Activated T-cell treated with anti-CD3 and anti-CD28 coated beads for 4 hours (primary cell): ENCODE measurements at regions not wholly inside any gene's neighbourhood (a gene's known extent, or its start where the extent isn't known, plus 50 kb on each side); places are given as distances from the start of the nearest gene placed in this dataset.
"Not testable (repeated sequence)": the region's sequence is repeated elsewhere in the genome, so short reads cannot be mapped to it uniquely, and the experiment has no call there.

Experiments
- DNase-seq: peaks from one replicate; pipeline ENCODE4 v3.0.0-alpha.2; 2020

- DNase-seq: no peak
These were observed 57.9 kb upstream of the CTSV start for GRCh38 chr9:97096793-97097192.

DNA sequence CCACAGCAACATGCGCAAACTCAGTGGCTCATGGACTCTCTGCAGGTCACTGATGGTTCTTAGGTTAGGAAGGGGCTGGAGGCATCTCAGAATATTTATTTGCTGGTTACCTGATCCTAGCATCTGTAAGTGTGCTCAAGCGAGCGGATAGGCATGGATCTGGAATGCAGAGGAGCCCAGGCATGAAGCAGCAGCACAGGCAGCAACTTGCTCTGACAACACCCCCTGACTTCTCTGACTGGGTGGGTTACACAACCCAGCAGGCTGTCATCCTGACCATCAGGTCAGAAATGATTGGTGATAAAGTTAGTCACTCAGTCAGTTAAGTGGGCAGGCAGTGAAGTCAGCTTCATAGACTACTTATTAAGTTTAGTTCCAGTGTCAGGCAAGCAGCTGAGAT is 50.4 kb upstream of the CTSV start:
- not testable (repeated sequence) for DNase-seq
